CD14-positive monocyte (primary cell): ENCODE measurements at regions not wholly inside any gene's neighbourhood (a gene's known extent, or its start where the extent isn't known, plus 50 kb on each side); places are given as distances from the start of the nearest gene placed in this dataset.

ENCODE experiments used
- DNase-seq, 3 donors: peaks; one replicate each; pipeline ENCODE4 v3.0.0-alpha.2; 2011 to 2022
- H2AFZ ChIP-seq: 2 replicates; pipeline ENCODE4 v1.6.0; 2012; ENCODE audit warnings: mild to moderate bottlenecking, low read depth, low read length, inconsistent platforms; ENCODE audit not compliant: insufficient read depth, poor library complexity, severe bottlenecking
- H3K27ac ChIP-seq, 2 donors: 1 replicate in 1 of 2; 2 replicates in 1 of 2; pipeline ENCODE4 v1.5.1; 2012 to 2013; ENCODE audit warnings: low read length in 2 of 2, control low read depth in 1 of 2, inconsistent platforms in 1 of 2, low read depth in 1 of 2, mild to moderate bottlenecking in 1 of 2
- H3K27me3 ChIP-seq, 2 donors: one replicate each; pipeline versions ENCODE4 v1.6.0 to v1.6.1; 2011 to 2013; ENCODE audit warnings: low read length in 2 of 2; ENCODE audit not compliant: control insufficient read depth in 2 of 2, insufficient read depth in 2 of 2
- H3K36me3 ChIP-seq, 2 donors: replicated peaks in 1 of 2; 1 replicate in 1 of 2; 2 replicates in 1 of 2; pipeline versions ENCODE4 v1.5.1 to v1.6.1; 2012 to 2013; ENCODE audit warnings: low read length in 2 of 2, control low read depth in 1 of 2, inconsistent platforms in 1 of 2, mild to moderate bottlenecking in 1 of 2; ENCODE audit not compliant: insufficient read depth in 2 of 2, control insufficient read depth in 1 of 2
- H3K4me1 ChIP-seq, 2 donors: 1 replicate in 1 of 2; 2 replicates in 1 of 2; pipeline versions ENCODE4 v1.5.1 to v1.6.1; 2012 to 2013; ENCODE audit warnings: low read length in 2 of 2, control low read depth in 1 of 2, inconsistent platforms in 1 of 2, mild to moderate bottlenecking in 1 of 2, moderate library complexity in 1 of 2; ENCODE audit not compliant: insufficient read depth in 2 of 2, control insufficient read depth in 1 of 2
- H3K4me2 ChIP-seq: replicated peaks from 2 replicates; pipeline ENCODE3; 2012; ENCODE audit warnings: low read length, moderate library complexity, mild to moderate bottlenecking; ENCODE audit not compliant: poor library complexity, severe bottlenecking; ENCODE audit errors: extremely low read depth
- H3K4me3 ChIP-seq, 3 experiments: fragments of 200-600 bp in 1 of 3; sonication (generic) in 1 of 3; replicated peaks in 1 of 3; 1 replicate in 2 of 3; 2 replicates in 1 of 3; pipeline ENCODE4 v1.5.1; 2011 to 2013; ENCODE audit warnings: low read length in 3 of 3, mild to moderate bottlenecking in 3 of 3, control low read depth in 2 of 3, low read depth in 2 of 3, inconsistent platforms in 1 of 3, moderate library complexity in 1 of 3
- H3K79me2 ChIP-seq: 2 replicates; pipeline ENCODE4 v1.6.0; 2012; ENCODE audit warnings: mild to moderate bottlenecking, control low read depth, inconsistent platforms, low read length, moderate library complexity; ENCODE audit not compliant: insufficient read depth
- H3K9ac ChIP-seq: 2 replicates; pipeline ENCODE4 v1.6.0; 2017; ENCODE audit warnings: low read length, mild to moderate bottlenecking; ENCODE audit not compliant: insufficient read depth, poor library complexity, severe bottlenecking
- H3K9me3 ChIP-seq, 2 donors: replicated peaks in 1 of 2; 1 replicate in 1 of 2; 2 replicates in 1 of 2; pipeline versions ENCODE4 v1.5.1 to v1.6.1; 2012 to 2013; ENCODE audit warnings: low read length in 2 of 2, control low read depth in 1 of 2; ENCODE audit not compliant: control insufficient read depth in 1 of 2, insufficient read depth in 1 of 2
- H4K20me1 ChIP-seq: 2 replicates; pipeline ENCODE4 v1.6.0; 2012; ENCODE audit warnings: mild to moderate bottlenecking, low read length, control low read depth, moderate library complexity; ENCODE audit not compliant: insufficient read depth
- H3K27ac Mint-ChIP-seq, 7 donors: one replicate each; pipeline ENCODE4 v1.8.0; 2020; ENCODE audit warnings: mild to moderate bottlenecking in 7 of 7, mixed read lengths in 7 of 7, moderate library complexity in 6 of 7, inconsistent platforms in 2 of 7
- H3K27me3 Mint-ChIP-seq, 3 donors: one replicate each; pipeline ENCODE4 v1.8.0; 2021 to 2022; ENCODE audit warnings: low read depth in 3 of 3, mild to moderate bottlenecking in 3 of 3, mixed read lengths in 3 of 3, moderate library complexity in 3 of 3, inconsistent platforms in 1 of 3
- H3K36me3 Mint-ChIP-seq, 2 donors: one replicate each; pipeline ENCODE4 v1.8.0; 2020; ENCODE audit warnings: mixed read lengths in 2 of 2, inconsistent platforms in 1 of 2, mild to moderate bottlenecking in 1 of 2
- H3K4me1 Mint-ChIP-seq: one replicate; pipeline ENCODE4 v1.8.0; 2020; ENCODE audit warnings: mild to moderate bottlenecking, mixed read lengths
- H3K4me3 Mint-ChIP-seq, 2 donors: one replicate each; pipeline ENCODE4 v1.8.0; 2020; ENCODE audit warnings: mild to moderate bottlenecking in 2 of 2, mixed read lengths in 2 of 2, moderate library complexity in 1 of 2
- H3K9me3 Mint-ChIP-seq, 7 donors: one replicate each; pipeline ENCODE4 v1.8.0; 2020 to 2022; ENCODE audit warnings: mixed read lengths in 7 of 7, mild to moderate bottlenecking in 6 of 7, moderate library complexity in 6 of 7, inconsistent platforms in 2 of 7
- CTCF ChIP-seq: fragments of 200-600 bp; IDR thresholded peaks from one replicate; pipeline ENCODE4 v1.8.0; 2022; ENCODE audit warnings: antibody characterized with exemption, mild to moderate bottlenecking
- WGBS: methylation state at CpG from one replicate; pipeline ENCODE4 v1.1.5; 2013; ENCODE audit warnings: missing lambda C conversion rate; ENCODE audit not compliant: insufficient coverage; 5-methylcytosine and 5-hydroxymethylcytosine counted together
- intact Hi-C, 2 donors: fragments of 100-400 bp; cut with micrococcal nuclease; formaldehyde crosslinking; loops; one replicate each; pipeline versions ENCODE4 v1.15.0 to v1.15.1; 2023

- H3K27ac Mint-ChIP-seq: no peak overlapping the region
- Histone ChIP-seq H3K4me3 (no peak overlapping the region), H3K79me2 (no peaks in the 10 kb centered on the region), H3K9ac (no peak overlapping the region), H3K36me3 (no peaks in the 10 kb centered on the region), H3K4me1 (no peaks in the 10 kb centered on the region), H3K27me3 (no peaks in the 10 kb centered on the region), H3K4me2 (no peak overlapping the region), H4K20me1 (no peaks in the 10 kb centered on the region), H3K27ac (no peak overlapping the region), H3K9me3 (peaks cover 3 to 8% of the 10 kb centered on the region in 2 donors), H2AFZ (no peak overlapping the region)
- H3K4me1 Mint-ChIP-seq: no peaks in the 10 kb centered on the region
- WGBS: 85% methylated on average over 4 of the region's 7 CpGs
- no peaks in the 10 kb centered on the region for H3K36me3 Mint-ChIP-seq
- no peak for DNase-seq
- no peak for TF ChIP-seq CTCF
- intact Hi-C loops: no loop called here
- H3K27me3 Mint-ChIP-seq: no peaks in the 10 kb centered on the region
- no peak overlapping the region for H3K4me3 Mint-ChIP-seq
- peaks cover 0 to 22% (median 10%) of the 10 kb centered on the region in 7 donors for H3K9me3 Mint-ChIP-seq
These were observed 286.7 kb upstream of the ZNF462 start for GRCh38 chr9:106576232-106576760.

- no peaks in the 10 kb centered on the region for H3K4me1 Mint-ChIP-seq
- H3K4me1 ChIP-seq: no peaks in the 10 kb centered on the region
These were observed 285.8 kb upstream of the ZNF462 start for GRCh38 chr9:106577121-106577520.

More at GRCh38 chr9:106577121-106577520, 285.8 kb upstream of the ZNF462 start:
- H3K27ac Mint-ChIP-seq: no peak overlapping the region
- intact Hi-C loops: no loop called here
- Histone ChIP-seq H3K9ac (no peak overlapping the region), H3K27ac (no peak overlapping the region), H3K4me3 (no peak overlapping the region), H3K9me3 (peaks cover 3 to 12% of the 10 kb centered on the region in 2 donors), H4K20me1 (no peaks in the 10 kb centered on the region), H3K27me3 (no peaks in the 10 kb centered on the region), H3K79me2 (no peaks in the 10 kb centered on the region), H3K36me3 (no peaks in the 10 kb centered on the region), H3K4me2 (no peak overlapping the region), H2AFZ (no peak overlapping the region)
- no peaks in the 10 kb centered on the region for H3K36me3 Mint-ChIP-seq
- DNase-seq: no peak
- peaks cover 0 to 19% (median 11%) of the 10 kb centered on the region in 7 donors for H3K9me3 Mint-ChIP-seq
- H3K27me3 Mint-ChIP-seq: no peaks in the 10 kb centered on the region
- no peak for TF ChIP-seq CTCF
- no peak overlapping the region for H3K4me3 Mint-ChIP-seq
